ENCODE measurements at regions not wholly inside any gene's neighbourhood (a gene's known extent, or its start where the extent isn't known, plus 50 kb on each side); places are given as distances from the start of the nearest gene placed in this dataset.

DNA sequence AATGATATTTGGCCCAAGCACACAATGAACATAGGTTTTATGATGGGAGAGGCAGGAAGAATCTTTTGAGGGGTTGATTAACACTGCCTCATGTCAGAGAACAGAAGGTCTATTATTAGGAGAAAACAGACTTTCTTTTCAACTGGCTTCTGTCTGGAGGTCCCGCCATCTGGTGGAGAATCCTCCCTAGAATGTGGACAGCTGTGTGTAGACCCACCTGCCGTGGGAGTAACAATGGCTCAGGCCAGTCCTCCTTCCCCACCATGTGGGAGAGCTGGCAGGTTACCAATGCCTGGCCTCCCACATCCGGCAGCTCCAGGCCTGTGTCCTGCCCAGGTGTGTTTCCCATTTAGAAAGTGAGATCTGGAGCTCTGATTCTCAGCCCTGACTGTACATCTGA, 70.4 kb upstream of the AOAH start:
- TF ChIP-seq, protein P1, sequence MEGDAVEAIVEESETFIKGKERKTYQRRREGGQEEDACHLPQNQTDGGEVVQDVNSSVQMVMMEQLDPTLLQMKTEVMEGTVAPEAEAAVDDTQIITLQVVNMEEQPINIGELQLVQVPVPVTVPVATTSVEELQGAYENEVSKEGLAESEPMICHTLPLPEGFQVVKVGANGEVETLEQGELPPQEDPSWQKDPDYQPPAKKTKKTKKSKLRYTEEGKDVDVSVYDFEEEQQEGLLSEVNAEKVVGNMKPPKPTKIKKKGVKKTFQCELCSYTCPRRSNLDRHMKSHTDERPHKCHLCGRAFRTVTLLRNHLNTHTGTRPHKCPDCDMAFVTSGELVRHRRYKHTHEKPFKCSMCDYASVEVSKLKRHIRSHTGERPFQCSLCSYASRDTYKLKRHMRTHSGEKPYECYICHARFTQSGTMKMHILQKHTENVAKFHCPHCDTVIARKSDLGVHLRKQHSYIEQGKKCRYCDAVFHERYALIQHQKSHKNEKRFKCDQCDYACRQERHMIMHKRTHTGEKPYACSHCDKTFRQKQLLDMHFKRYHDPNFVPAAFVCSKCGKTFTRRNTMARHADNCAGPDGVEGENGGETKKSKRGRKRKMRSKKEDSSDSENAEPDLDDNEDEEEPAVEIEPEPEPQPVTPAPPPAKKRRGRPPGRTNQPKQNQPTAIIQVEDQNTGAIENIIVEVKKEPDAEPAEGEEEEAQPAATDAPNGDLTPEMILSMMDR (IDR thresholded peaks at IDR 0.05; ENCODE audit: control extremely low read depth, extremely low read depth): no peak
- H3K27ac ChIP-seq (ENCODE audit: low read depth in 1 of 2, low read length in 1 of 2): no peak overlapping the region
- H3K4me3 ChIP-seq: no peak overlapping the region
- DNase-seq (peak in 1 of 3 donors; percentile 8), ATAC-seq (ENCODE audit: insufficient read depth, low FRiP score) (no peak)
- H3K27me3 ChIP-seq (ENCODE audit: control insufficient read depth in 3 of 3, insufficient read depth in 3 of 3, low read length in 2 of 3): no peaks in the 10 kb centered on the region
- H3K9me3 ChIP-seq (ENCODE audit: control insufficient read depth in 4 of 4, insufficient read depth in 3 of 4, low read length in 3 of 4): peaks cover 0 to 1% (median 0%) of the 10 kb centered on the region in 4 donors
- H3K9ac ChIP-seq (ENCODE audit: insufficient read depth in 1 of 2, low read length in 2 of 2): no peak overlapping the region
- WGBS, 2 donors: 85 to 92% methylated on average over 3 of the region's 3 CpGs
- H3K36me3 ChIP-seq (ENCODE audit: control insufficient read depth in 4 of 4, insufficient read depth in 4 of 4, low read length in 4 of 4): no peaks in the 10 kb centered on the region
- H3K4me1 ChIP-seq (ENCODE audit: control insufficient read depth in 5 of 5, insufficient read depth in 5 of 5, low read length in 5 of 5): no peaks in the 10 kb centered on the region

DNA sequence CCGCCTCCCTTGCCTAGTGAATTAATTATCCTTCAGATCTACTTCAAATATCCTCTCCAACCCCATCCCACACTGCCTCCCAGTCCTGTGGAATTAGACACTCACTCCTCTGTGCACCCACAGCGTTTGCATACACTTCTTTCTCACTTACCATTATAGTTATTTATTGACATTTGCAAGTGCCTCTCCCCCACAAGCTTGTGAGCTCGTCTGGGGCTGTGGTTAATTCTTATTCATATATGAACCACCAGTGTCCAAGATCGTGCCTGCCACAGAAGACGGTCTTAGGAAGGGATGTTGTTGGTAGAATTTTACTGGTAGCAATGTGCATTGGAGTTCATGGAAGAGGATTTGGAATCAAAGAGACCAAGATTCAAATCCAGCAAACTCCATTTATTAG, 68.1 kb upstream of the AOAH start:
- TF ChIP-seq, protein P1 (IDR thresholded peaks at IDR 0.05; ENCODE audit: control extremely low read depth, extremely low read depth): no peak
- no peak for DNase-seq
- Histone ChIP-seq H3K27ac (ENCODE audit: low read depth in 1 of 2, low read length in 1 of 2) (no peak overlapping the region), H3K27me3 (ENCODE audit: control insufficient read depth in 3 of 3, insufficient read depth in 3 of 3, low read length in 2 of 3) (no peaks in the 10 kb centered on the region), H3K4me1 (ENCODE audit: control insufficient read depth in 5 of 5, insufficient read depth in 5 of 5, low read length in 5 of 5) (no peaks in the 10 kb centered on the region), H3K9me3 (ENCODE audit: control insufficient read depth in 4 of 4, insufficient read depth in 3 of 4, low read length in 3 of 4) (peaks cover 0 to 1% (median 0%) of the 10 kb centered on the region in 4 donors), H3K36me3 (ENCODE audit: control insufficient read depth in 4 of 4, insufficient read depth in 4 of 4, low read length in 4 of 4) (no peaks in the 10 kb centered on the region), H3K9ac (ENCODE audit: insufficient read depth in 1 of 2, low read length in 2 of 2) (no peak overlapping the region), H3K4me3 (no peak overlapping the region)
- no peak for ATAC-seq (ENCODE audit: insufficient read depth, low FRiP score)
- WGBS, 2 donors: 83 to 87% methylated on average over 5 of the region's 5 CpGs

DNA sequence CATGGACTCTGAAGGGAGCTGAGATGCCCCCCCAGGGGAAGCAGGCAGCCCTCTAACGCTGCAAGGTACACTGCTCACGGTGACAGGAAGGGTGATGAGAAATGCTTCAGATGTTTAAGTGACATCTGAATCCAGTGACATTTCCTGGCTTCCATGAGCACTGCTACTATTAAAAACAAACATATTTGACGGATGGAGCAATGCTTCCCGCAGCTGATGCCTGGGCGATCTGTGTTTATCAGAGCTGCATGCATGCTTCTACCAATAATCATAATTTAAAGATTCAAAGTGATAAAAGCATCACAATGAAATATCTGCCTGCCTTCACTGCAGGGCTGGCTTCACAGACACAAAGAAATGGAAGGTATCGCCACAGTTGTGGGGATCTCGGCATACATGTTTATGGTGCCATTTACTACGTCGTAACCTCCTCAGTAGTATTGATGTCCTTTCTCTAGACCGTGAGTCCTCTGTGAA, 66.1 kb upstream of the AOAH start:
- TF ChIP-seq, protein P1 (IDR thresholded peaks at IDR 0.05; ENCODE audit: control extremely low read depth, extremely low read depth): no peak
- Histone ChIP-seq H3K9me3 (ENCODE audit: control insufficient read depth in 4 of 4, insufficient read depth in 3 of 4, low read length in 3 of 4) (no peaks in the 10 kb centered on the region), H3K36me3 (ENCODE audit: control insufficient read depth in 4 of 4, insufficient read depth in 4 of 4, low read length in 4 of 4) (no peaks in the 10 kb centered on the region), H3K4me1 (ENCODE audit: control insufficient read depth in 5 of 5, insufficient read depth in 5 of 5, low read length in 5 of 5) (no peaks in the 10 kb centered on the region), H3K27ac (ENCODE audit: low read depth in 1 of 2, low read length in 1 of 2) (no peak overlapping the region), H3K4me3 (no peak overlapping the region), H3K27me3 (ENCODE audit: control insufficient read depth in 3 of 3, insufficient read depth in 3 of 3, low read length in 2 of 3) (no peaks in the 10 kb centered on the region), H3K9ac (ENCODE audit: insufficient read depth in 1 of 2, low read length in 2 of 2) (no peak overlapping the region)
- 56 to 75% methylated on average over 10 of the region's 10 CpGs for WGBS, 2 donors
- ATAC-seq (ENCODE audit: insufficient read depth, low FRiP score) (no peak), DNase-seq (peak in 1 of 3 donors; percentile 16)

DNA sequence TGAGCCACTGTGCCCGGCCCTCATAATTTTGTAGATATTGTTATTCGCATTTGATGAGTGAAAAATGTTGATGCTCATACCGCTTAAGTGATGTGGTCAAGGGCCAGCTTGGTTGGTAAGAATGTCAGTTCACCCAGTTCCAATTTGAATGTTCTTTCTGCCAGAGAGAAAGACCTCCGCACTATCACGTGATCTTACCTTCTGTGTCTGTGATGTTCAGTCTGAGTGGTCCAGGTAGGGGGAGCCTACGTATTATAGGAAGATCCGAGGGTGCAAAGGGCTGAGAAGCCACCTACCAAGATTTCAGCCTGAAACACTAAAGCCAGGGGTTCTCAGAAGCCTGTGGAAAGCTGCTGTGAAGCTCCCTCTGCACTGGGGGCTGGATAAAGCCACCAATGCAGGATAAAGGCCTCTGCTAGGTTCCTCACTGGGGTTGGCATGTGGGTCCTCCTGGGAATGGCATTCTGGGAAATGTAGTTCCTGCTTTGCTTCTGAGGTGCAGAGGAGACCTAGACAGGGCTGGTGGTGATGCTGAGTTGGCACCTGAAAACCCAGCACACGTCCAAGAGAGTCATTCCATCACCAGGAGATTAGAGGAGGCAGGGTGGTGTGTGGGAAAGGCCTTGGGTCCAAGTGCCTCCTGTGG, 64.7 kb upstream of the AOAH start:
- H3K4me3 ChIP-seq: no peak overlapping the region
- no peaks in the 10 kb centered on the region for H3K27me3 ChIP-seq (ENCODE audit: control insufficient read depth in 3 of 3, insufficient read depth in 3 of 3, low read length in 2 of 3)
- H3K27ac ChIP-seq (ENCODE audit: low read depth in 1 of 2, low read length in 1 of 2): no peak overlapping the region
- H3K4me1 ChIP-seq (ENCODE audit: control insufficient read depth in 5 of 5, insufficient read depth in 5 of 5, low read length in 5 of 5): peaks cover 0 to 3% (median 0%) of the 10 kb centered on the region in 5 donors
- ATAC-seq (ENCODE audit: insufficient read depth, low FRiP score): no peak
- TF ChIP-seq, protein P1 (IDR thresholded peaks at IDR 0.05; ENCODE audit: control extremely low read depth, extremely low read depth): no peak
- 92 to 94% methylated on average over 8 of the region's 8 CpGs for whole genome bisulfite sequencing, 2 donors
- H3K9me3 ChIP-seq (ENCODE audit: control insufficient read depth in 4 of 4, insufficient read depth in 3 of 4, low read length in 3 of 4): no peaks in the 10 kb centered on the region
- no peaks in the 10 kb centered on the region for H3K36me3 ChIP-seq (ENCODE audit: control insufficient read depth in 4 of 4, insufficient read depth in 4 of 4, low read length in 4 of 4)
- no peak overlapping the region for H3K9ac ChIP-seq (ENCODE audit: insufficient read depth in 1 of 2, low read length in 2 of 2)
- no peak for DNase-seq

Data from lung (tissue), 11 donors.